Upper lobe of left lung (tissue), 6 donors: ENCODE measurements at regions not wholly inside any gene's neighbourhood (a gene's known extent, or its start where the extent isn't known, plus 50 kb on each side); places are given as distances from the start of the nearest gene placed in this dataset.
"Not testable (repeated sequence)": the region's sequence is repeated elsewhere in the genome, so short reads cannot be mapped to it uniquely, and the experiment has no call there.

Experiments used
- ATAC-seq, 2 donors: fragments of 200-7000 bp; cut with Tn5 transposase; one replicate each; pipeline ENCODE4 v1.9.1; 2022; ENCODE audit warnings: mild to moderate bottlenecking in 2 of 2, moderate library complexity in 2 of 2; ENCODE audit not compliant: low FRiP score in 2 of 2
- DNase-seq, 2 donors: peaks; one replicate each; pipeline ENCODE4 v3.0.0-alpha.2; 2019 to 2020
- H3K27ac ChIP-seq, 4 donors: fragments of 200-600 bp; sonication (generic); one replicate each; pipeline ENCODE4 v1.5.1; 2016 to 2019
- H3K27me3 ChIP-seq, 4 donors: fragments of 200-600 bp; sonication (generic); one replicate each; pipeline ENCODE4 v1.5.1; 2017 to 2019
- H3K36me3 ChIP-seq, 4 donors: fragments of 200-600 bp; sonication (generic); one replicate each; pipeline ENCODE4 v1.5.1; 2016 to 2019
- H3K4me1 ChIP-seq, 4 donors: fragments of 200-600 bp; sonication (generic); one replicate each; pipeline ENCODE4 v1.5.1; 2018 to 2019
- H3K4me3 ChIP-seq, 4 donors: fragments of 200-600 bp; sonication (generic); one replicate each; pipeline ENCODE4 v1.5.1; 2017 to 2019; ENCODE audit warnings: mild to moderate bottlenecking in 2 of 4, moderate library complexity in 1 of 4
- H3K9me3 ChIP-seq, 4 donors: fragments of 200-600 bp; sonication (generic); one replicate each; pipeline ENCODE4 v1.5.1; 2018 to 2019
- CTCF ChIP-seq, 6 experiments: fragments of 450-650 bp in 4 of 6; fragments of 200-600 bp in 2 of 6; sonication (generic) in 2 of 6; IDR thresholded peaks; one replicate each; pipeline ENCODE4 v1.5.1; 2016 to 2019; ENCODE audit warnings: antibody characterized with exemption in 6 of 6
- EP300 ChIP-seq, 4 donors: sonication (generic); formaldehyde crosslinking; IDR thresholded peaks; one replicate each; pipeline ENCODE4 v1.5.1; 2017; ENCODE audit warnings: antibody characterized with exemption in 4 of 4, control low read depth in 2 of 4
- POLR2A ChIP-seq, 4 donors: fragments of 450-650 bp; IDR thresholded peaks; one replicate each; pipeline ENCODE4 v1.5.1; 2016 to 2017; ENCODE audit warnings: antibody characterized with exemption in 4 of 4, mild to moderate bottlenecking in 2 of 4
- POLR2AphosphoS5 ChIP-seq, 2 donors: sonication (generic); formaldehyde crosslinking; IDR thresholded peaks; one replicate each; pipeline ENCODE4 v1.5.1; 2017; ENCODE audit warnings: antibody characterized with exemption in 2 of 2
- WGBS, 2 donors: methylation state at CpG; one replicate each; pipeline ENCODE4 v1.1.5; 2017 to 2018; 5-methylcytosine and 5-hydroxymethylcytosine counted together
- donor health status: DM: no; HTN: no; CAD: no; lungs with moderate emphysema.
- donor health status: DM: no; HTN: yes; CAD: no; lungs with severe emphysema.

- H3K27me3 ChIP-seq = no peaks in the 10 kb centered on the region
- H3K9me3 ChIP-seq = no peaks in the 10 kb centered on the region
- H3K4me3 ChIP-seq = no peak overlapping the region
- 81 to 85% methylated on average over 4 of the region's 4 CpGs for WGBS, 2 donors
- no peaks in the 10 kb centered on the region for H3K4me1 ChIP-seq
- TF ChIP-seq POLR2AphosphoS5 (IDR thresholded peaks at IDR 0.05) (no peak), CTCF (IDR thresholded peaks at IDR 0.05) (no peak), EP300 (IDR thresholded peaks at IDR 0.05) (no peak), POLR2A (IDR thresholded peaks at IDR 0.05) (no peak)
- no peak overlapping the region for H3K27ac ChIP-seq
- DNase-seq (no peak), ATAC-seq (no peak)
- no peaks in the 10 kb centered on the region for H3K36me3 ChIP-seq
Observed at GRCh38 chr1:224554620-224555259, 61.4 kb upstream of the CNIH3 start.

GRCh38 chr1:224558904-224559303, 57.2 kb upstream of the CNIH3 start:
- ATAC-seq (no peak), DNase-seq (no peak)
- TF ChIP-seq POLR2AphosphoS5 (IDR thresholded peaks at IDR 0.05) (no peak), CTCF (IDR thresholded peaks at IDR 0.05) (no peak), EP300 (IDR thresholded peaks at IDR 0.05) (no peak), POLR2A (IDR thresholded peaks at IDR 0.05) (no peak)
- Histone ChIP-seq H3K9me3 (no peaks in the 10 kb centered on the region), H3K27ac (no peak overlapping the region), H3K36me3 (no peaks in the 10 kb centered on the region), H3K4me3 (no peak overlapping the region), H3K27me3 (no peaks in the 10 kb centered on the region), H3K4me1 (no peaks in the 10 kb centered on the region)
- 70 to 81% methylated on average over 3 of the region's 3 CpGs for WGBS, 2 donors

GRCh38 chr1:224559981-224560728, 56.0 kb upstream of the CNIH3 start:
- no peak for DNase-seq
- H3K27ac ChIP-seq = no peak overlapping the region
- no peak overlapping the region for H3K4me3 ChIP-seq
- TF ChIP-seq CTCF (IDR thresholded peaks at IDR 0.05) (no peak), POLR2AphosphoS5 (IDR thresholded peaks at IDR 0.05) (no peak), POLR2A (IDR thresholded peaks at IDR 0.05) (no peak), EP300 (IDR thresholded peaks at IDR 0.05) (no peak)
- H3K4me1 ChIP-seq = no peaks in the 10 kb centered on the region
- no peaks in the 10 kb centered on the region for H3K27me3 ChIP-seq
- H3K9me3 ChIP-seq = no peaks in the 10 kb centered on the region
- ATAC-seq = no peak
- H3K36me3 ChIP-seq = no peaks in the 10 kb centered on the region
- WGBS, 2 donors = 94 to 97% methylated on average over 3 to 5 of the region's 5 CpGs

- H3K27ac ChIP-seq, H3K9me3 ChIP-seq, H3K27me3 ChIP-seq, H3K4me1 ChIP-seq, H3K36me3 ChIP-seq, DNase-seq, H3K4me3 ChIP-seq, ATAC-seq: not testable (repeated sequence)
Observed at GRCh38 chr1:224562881-224563280, 53.2 kb upstream of the CNIH3 start.

- H3K27ac ChIP-seq = no peak overlapping the region
- TF ChIP-seq EP300 (IDR thresholded peaks at IDR 0.05) (no peak), CTCF (IDR thresholded peaks at IDR 0.05) (no peak), POLR2A (IDR thresholded peaks at IDR 0.05) (no peak), POLR2AphosphoS5 (IDR thresholded peaks at IDR 0.05) (no peak)
- no peaks in the 10 kb centered on the region for H3K4me1 ChIP-seq
- no peak for DNase-seq
- H3K9me3 ChIP-seq = no peaks in the 10 kb centered on the region
- H3K4me3 ChIP-seq = no peak overlapping the region
- no peaks in the 10 kb centered on the region for H3K27me3 ChIP-seq
- 86 to 90% methylated on average over 1 of the region's 1 CpG for WGBS, 2 donors
- H3K36me3 ChIP-seq = no peaks in the 10 kb centered on the region
- ATAC-seq = no peak
Observed at GRCh38 chr1:224563666-224564065, 52.5 kb upstream of the CNIH3 start.
